Kidney tubule cell (primary cell): ENCODE measurements at regions not wholly inside any gene's neighbourhood (a gene's known extent, or its start where the extent isn't known, plus 50 kb on each side); places are given as distances from the start of the nearest gene placed in this dataset.

Experiments used
- DNase-seq: peaks from one replicate; pipeline ENCODE4 v3.0.0-alpha.2; 2018; ENCODE audit warnings: low spot score

DNA sequence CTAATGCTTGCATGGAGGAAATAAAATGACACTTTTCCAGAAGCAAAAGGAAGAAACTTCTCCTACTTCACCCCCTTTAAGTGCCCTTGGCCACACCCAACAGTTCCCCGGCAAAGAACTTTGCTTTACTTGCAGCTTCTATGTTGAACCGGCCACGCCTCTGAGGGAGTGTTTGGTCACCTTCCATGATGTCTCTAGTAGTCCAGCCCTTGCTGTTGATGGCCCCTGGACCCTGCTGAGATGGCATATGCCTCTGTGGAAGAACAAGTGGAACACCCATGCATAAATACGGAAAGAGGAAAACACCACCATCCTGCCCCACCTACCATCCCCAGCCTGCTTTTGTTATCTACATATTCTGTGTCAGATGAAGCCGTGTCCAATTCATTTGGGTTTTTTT lies 218.3 kb upstream of the POU3F3 start:
- DNase-seq: no peak

DNA sequence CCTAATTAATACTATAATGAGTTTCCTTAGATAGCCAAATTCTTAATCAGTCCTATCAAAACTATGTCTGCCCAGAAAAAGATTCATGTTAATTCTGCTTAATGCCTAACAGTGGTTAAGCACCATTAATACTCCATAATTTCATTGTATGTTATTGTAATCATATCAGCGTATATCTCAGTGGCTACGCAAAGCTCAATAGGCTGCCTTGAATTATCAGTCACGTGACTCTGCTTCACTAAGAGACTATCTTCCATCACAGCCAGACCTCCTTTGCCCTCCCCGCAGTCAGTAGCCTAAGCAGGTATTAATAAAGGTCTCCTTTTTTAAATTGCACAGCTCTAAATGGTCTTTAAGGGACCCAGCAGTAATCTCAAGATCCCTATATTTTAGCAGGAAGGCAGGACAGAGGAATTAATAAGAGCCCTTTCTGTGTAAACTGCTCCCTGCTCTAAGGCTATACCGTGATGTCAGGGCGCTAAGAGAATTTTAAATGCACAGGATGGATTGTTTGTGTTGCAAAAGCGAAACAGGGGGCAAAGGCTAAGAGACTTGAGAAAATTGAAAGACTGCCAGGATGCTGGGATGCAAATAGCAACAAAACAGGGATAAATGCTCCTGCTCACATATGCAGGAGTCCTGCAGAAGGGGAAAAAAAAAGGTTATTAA lies 215.6 kb upstream of the POU3F3 start:
- DNase-seq: no peak

DNA sequence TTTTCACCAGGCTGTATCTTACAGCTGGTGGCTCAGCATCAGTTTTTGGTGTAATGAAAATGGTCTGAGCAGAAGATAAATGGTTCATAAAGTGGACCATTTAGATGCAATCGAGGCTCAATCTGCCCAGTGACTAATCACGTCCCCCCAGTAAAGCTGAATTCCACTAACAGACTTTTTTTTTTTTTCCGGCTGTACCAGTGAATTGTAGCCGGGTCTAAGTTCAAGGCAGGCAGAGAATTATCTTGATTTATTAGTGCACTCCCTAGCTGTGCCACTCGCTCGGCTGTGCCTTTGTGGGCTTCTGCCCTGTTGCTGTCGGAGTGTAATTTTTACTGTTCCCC lies 215.1 kb upstream of the POU3F3 start:
- DNase-seq: no peak

DNA sequence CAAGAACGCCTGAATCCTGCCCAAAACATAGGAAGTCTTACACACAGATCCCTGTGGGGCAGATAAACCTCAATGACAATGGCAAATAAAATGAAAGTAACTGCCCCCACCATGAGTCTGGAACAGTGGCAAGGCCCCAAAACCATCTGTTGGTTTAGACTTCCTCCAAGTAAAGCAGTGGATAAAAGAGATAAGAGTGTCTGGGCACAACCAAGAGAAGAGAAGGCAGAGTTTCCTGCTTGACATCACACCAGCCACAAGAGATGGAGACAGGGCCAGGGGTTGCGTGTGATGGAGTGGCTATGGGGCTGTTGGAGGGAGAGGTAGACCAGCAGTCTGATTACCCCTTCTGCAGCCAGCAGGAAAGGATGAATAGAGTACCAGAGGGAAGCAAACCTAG lies 212.1 kb upstream of the POU3F3 start:
- no peak for DNase-seq

DNA sequence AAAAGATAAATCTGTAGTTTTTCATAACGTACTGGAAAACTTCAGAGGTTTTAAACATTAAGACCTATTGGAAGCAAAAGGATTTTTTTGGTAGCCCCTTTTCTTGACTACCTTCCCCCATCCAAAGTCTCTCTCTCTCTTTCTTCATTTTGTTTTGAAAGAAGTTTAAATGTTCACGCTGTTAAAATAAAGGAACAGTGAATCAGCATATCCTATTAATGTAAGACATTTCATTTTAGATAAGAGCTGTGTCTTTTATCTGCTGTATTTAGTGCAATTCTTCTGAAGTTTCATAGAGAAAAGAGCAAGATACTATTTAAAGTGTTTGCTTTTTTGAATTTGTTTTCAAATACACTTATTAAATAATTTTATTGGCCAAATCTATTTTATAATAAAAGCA lies 205.5 kb upstream of the POU3F3 start:
- DNase-seq: no peak

DNA sequence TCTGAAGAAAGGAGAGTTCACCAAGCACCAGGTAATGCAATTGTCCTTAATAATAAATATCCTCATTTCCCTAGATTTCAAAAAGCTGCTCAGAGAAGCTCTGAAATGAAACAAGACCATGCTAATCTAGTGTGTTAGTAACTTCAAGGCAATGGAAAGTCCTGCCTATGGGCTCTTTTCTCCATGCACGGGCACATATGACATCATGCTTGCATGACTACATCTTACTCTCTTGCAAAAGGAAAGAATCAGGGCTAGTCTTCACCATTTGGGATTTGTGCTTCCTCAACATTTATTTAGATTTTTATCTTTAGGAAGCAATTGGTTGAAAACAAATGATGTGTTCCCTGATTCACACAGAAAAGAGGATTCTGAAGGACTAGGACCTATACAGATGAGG lies 204.0 kb upstream of the POU3F3 start:
- DNase-seq: no peak

DNA sequence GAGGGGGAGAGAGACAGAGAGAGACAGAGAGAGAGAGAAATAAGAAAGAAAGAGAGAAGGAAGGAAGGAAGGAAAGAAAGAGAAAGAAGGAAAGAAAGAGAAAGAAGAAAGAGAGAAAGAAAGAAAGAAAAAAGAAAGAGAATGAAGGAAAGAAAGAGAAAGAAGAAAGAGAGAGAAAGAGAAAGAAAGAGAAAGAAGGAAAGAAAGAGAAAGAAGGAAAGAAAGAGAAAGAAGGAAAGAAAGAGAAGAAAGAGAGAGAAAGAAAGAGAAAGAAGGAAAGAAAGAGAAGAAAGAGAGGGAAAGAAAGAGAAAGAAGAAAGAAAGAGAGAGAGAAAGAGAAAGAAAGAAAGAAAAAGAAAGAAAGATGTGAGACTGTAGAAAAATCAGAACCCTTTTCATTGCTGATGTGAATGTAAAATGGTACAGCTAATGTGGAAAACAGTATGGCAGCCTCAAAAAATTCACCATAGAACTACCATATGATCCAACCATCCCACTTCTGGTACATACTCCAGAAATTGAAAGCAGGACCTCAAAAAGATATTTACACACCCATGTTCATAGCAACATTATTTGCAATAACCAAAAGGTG lies 203.4 kb upstream of the POU3F3 start:
- no peak for DNase-seq

DNA sequence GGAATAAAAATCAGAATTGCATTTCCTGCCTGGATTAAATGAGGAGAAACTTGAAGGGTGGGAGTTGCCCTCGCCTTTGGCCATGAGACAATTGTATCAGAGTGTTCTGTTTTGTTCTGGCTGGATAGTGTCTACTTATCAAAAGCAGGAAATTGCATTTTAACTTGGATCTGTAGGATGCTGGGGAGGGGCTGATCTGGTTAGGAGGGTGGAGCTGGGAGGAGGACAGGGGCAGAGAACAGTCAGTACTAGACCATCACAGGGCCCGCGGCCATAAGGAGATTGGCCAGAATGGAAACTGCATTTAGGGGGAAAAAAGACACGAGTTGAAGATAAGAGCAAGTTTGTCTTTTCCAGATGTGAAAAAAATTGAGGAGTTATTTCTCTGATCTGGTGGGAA lies 199.1 kb upstream of the POU3F3 start:
- DNase-seq: no peak

DNA sequence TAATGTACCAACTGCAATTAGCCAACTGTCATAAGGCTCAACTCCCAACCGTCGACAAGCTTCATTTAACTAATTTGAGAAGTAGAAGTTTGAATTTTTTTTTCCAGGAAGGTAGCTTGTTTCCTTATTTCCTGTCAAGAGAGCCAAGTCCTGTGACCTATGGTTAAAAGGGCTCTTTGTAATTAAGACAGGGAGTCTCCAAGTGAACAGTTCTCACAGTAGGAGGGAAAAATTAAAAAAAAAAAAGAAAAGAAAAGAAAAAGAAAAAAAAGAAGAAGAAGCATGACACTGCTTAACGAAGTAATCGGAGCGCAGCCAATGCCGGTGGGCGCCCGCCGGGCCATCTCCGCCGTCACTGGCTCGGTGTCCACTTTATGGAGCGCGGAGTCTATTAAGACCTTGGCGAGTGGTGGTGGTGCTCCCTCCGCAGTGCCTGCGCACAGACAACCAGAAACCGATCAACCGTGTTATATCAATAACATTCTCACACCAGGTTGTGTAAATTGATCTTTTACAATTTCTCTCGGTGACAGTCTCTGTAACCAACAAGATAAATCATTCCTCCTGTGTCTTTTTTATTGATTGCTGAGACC lies 197.2 kb upstream of the POU3F3 start:
- DNase-seq: no peak

DNA sequence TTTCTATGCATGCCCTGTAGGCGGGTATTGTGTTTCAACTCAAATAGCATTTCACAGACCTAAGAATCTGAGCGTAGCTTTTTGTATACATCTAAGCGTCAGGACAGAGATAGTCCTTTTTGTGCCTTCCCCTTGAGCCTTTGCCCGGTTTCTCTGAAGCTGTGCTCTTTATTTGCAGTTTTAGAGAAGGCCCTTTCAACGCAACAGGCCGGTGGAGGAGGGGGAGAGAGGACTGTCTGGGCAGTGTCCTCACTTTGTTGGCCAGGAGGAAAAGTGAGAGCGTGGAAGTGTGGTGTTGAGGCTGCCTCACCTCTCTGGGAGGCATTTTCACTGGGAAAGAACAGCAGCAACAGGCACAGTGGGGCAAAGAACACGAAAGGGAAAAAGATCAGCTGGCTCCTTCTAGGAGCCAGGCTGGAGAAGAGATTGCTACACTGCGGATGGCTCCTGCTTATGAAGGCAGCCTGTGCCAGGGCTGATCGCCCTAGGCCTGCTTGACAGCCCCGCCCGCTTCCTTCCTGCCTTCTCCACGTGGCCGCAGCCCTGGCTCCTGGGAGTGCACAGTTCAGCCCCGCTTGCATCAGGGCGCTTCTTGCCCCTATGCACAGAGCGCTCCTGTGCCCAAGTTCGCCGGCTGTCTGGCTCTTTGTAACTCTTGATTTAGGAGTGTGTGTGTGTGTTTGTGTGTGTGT lies 195.6 kb upstream of the POU3F3 start:
- peak; percentile 37 for DNase-seq

DNA sequence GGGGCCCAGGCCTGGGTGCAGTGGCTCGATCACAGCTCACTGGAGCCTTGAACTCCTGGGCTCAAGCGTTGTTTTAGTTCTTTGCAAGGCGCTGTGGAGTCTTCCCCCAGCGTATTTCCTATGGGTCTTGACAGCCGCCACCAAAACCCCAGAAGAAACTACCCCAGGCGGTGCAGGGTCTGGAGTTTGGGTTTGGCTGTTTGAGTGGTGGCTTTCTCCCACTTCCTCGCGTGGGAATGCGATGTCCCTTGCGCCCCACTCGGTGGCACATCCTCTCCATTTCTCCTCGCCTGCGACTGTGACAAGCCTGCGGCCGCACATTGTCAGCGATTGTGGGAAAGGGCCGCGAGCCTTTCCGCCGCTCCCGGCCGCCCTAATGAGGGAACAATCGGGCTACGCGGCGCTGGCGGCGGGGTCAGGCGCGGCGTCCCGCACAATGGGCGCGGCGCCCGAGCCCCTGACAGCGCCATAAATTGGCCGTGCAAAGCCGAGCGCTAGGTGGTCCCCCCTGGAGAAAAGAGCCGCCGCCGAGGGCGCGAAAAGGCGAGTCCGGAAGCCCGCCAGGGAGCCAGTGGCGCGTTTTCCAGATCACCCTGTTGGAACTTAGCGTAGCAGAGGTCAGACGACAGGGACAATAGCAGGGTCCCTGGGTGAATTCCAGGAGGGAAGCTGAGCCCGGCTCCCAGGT lies 194.9 kb upstream of the POU3F3 start:
- DNase-seq: no peak

DNA sequence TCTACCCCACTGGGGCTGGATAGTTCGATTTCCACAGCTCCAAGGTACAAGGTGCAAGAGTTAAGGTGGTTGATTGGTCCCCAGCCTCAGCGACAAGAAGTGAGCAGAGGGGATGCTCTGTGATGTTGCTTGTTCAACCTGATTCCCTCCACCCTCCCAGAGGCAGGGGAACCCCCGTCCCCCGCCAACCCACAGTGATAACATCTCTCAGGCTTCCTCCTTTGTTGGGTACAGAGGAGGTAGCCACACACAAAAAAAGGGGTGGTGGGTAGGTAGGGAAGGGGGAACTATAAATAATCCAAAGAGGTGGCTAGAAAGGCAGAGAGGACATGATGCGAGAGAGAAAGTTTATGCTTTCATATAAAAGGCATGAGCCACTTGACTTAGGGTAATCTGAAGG lies 192.9 kb upstream of the POU3F3 start:
- DNase-seq: no peak

DNA sequence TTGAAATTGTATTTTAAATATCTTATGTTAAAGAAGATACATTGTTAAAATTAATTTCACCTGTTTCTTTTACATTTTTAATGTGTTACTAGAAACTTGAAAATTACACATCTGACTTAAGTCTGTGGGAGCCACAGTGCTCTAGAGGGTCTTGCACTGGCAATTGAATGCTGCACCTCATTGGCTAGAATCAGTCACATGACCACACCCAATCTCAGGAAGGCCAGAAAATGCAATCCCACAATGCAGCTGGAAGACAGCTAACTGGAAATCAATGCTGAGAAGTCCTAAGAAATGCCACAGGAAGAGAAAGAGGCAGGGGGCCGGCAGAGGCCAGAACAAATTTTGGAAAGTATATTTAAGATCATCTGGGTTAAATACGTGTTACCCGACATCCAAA lies 189.2 kb upstream of the POU3F3 start:
- DNase-seq: no peak

DNA sequence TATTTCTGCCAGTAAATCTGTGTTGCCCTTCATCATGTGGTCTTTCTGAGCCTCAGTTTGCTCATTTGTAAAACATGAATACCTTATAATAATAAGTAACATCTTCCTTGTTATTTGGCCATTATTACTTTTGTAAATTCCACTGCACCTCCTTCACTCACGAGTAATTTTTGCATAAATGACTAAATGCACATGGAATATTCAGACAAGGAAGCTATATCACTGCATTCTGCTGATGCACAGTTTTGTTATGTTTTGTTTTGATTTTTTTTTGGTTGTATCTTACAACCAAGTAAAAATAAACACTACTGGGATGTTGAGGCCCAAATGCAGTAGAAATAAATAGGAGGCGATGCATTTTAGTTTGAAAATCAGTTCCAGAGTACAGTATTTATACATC lies 185.3 kb upstream of the POU3F3 start:
- no peak for DNase-seq

DNA sequence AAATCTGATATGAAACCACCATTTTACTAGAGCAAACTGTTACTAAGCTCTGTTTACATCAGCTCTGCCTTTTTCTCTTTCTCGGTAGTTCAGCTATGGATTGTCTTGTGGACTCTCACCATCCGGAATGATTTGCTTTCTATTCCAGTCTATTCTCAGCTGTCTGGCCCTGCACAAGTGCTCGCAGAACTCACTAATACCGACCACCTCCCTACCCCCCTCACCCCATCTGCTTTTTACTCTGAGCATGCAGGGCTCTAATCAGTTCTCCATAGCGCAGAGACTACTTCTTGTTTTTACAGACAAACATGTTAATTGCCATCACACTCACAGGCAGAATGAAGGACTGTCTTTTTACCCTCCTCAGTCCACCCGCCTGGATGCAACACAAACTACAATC lies 180.7 kb upstream of the POU3F3 start:
- no peak for DNase-seq

DNA sequence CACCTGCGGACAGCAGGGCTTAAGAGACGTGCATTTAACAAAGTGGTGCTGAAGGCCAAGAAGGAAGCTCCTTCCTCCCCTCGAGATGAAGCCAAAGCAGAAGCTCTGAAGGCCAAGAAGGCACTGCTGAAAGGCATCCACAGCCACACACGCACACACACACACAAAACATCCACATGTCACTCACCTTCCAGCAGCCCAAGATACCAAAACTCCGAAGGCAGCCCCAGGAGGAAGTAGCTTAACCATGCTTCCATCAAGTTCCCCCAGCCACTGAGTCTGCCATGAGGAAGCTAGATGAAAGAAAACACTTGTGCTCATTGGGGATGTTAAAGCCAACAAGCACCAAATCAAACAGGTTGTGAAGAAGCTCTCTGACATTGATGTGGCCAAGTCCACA lies 175.7 kb upstream of the POU3F3 start:
- DNase-seq: no peak

DNA sequence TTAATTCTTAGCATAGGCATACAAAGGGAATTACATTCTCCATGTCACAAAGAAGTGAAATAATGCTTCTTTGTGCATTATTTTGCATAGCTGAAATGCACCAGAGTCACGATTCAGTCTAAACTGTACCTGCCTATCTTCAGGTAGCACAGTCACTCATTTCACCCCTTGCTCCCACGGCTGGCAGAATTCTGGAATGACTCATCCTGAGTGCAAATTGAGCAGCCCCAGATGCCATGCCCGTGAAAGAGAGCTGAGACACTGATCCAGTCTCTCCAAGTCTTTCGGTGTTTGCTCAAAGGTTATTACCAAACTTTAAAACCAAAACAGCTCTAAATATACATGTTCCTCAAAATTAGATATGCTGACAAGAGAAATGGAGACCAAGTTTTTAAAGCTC lies 168.3 kb upstream of the POU3F3 start:
- DNase-seq: peak; percentile 53

DNA sequence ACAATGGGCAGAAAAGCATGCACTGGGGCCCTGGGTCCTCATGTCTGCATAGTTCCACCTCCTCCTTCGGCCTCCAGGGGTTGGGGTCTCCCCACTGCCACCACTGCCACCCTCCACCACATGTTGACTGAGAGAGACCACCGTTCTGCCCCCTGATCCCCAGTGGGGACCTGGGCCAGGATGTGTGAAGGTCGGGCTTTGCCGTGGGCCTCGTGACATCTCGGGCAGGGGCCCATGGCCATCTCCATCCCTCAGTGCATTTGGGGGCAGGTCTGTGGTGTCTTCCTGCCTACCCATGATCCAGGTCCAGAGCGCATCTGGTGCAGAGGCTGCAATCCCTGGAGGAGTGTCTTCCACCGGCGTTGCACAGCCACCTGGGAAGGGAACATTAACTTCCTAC lies 166.8 kb upstream of the POU3F3 start:
- no peak for DNase-seq

DNA sequence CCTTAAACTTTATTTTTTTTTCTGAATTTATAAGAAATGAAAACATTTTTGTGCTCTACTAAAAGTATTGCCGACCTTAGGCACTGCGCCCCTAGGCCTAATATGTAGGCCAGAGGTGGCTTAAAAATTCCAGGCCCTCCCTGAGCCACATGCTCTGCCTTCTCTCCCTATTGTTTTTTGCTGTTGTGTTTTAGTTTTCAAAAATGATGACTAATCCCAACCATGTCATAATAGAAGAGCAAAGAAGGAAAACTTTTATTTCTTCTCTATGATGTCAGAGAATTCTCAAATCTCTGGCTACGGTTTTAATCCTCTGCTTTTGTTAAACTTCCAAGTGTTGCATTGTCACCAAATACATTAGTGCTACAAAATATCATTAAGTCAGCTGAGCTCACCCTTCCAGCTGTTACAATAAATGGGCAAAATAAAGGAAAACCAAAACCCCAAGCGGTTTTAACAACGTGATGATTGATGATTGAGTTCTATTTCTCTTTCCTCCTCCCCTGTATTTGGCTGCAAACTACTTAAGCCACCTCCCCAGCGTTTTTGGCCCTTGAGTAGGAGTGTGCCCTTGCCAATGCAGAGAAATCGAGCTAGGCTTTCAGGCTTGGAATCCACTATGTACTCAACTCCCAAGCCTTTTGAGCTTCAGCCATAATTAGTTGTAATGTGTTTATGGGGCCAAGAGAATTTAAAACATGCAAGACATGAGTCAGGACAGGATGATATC lies 163.5 kb upstream of the POU3F3 start:
- DNase-seq: no peak

DNA sequence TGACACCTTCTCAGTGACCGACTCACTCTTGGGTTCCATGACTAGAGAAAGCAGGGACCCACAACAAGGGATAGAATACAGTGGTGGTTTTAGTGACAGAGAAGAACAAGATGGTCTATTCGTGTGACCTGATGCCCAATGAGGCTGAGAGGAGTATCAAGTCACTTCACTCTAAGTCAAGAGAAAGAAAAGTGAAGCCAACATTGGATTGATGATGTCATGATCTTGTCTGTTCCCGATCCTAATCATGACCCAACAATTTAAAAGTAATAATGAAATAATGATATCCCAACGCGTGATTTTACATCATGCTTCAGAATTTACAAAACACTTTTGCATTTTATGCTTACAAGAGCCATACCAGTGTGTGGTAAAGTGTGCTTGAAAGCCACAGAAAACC lies 155.6 kb upstream of the POU3F3 start:
- DNase-seq: no peak

DNA sequence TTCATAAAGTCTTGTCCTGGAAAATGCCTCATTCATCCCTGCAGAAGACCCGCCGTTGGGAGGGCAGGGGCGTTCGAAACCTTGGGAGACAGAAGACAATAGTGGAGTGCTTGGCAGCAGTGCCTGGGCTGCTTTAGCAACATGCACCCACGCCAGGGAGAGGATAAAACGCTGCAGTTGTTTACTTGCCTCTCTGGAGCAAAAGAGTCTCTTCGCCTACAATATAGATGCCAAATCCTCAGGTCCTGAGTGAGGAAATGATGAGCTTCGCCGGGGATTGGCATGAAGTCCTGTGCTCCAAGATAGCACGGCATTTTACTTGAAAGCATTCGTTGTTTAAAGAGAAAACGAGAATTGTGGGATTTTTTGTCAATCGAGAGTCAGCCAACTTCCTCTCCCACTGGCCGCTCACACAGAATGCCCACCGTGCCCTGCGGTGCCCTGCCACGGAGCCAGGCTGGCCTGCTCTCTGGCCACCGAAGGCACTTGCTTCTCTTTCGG lies 152.5 kb upstream of the POU3F3 start:
- DNase-seq: no peak
